Skeletal muscle tissue (tissue), 3 donors: ENCODE measurements at regions not wholly inside any gene's neighbourhood (a gene's known extent, or its start where the extent isn't known, plus 50 kb on each side); places are given as distances from the start of the nearest gene placed in this dataset.

Experiments used
- H3K27ac ChIP-seq: one replicate; pipeline ENCODE4 v1.7.0; 2013; ENCODE audit warnings: mild to moderate bottlenecking, low read depth, low read length, inconsistent platforms
- H3K27me3 ChIP-seq, 3 donors: one replicate each; pipeline ENCODE4 v1.7.0; 2013; ENCODE audit warnings: low read length in 3 of 3; ENCODE audit not compliant: control insufficient read depth in 3 of 3, insufficient read depth in 3 of 3
- H3K36me3 ChIP-seq, 3 donors: one replicate each; pipeline ENCODE4 v1.7.0; 2013; ENCODE audit warnings: low read length in 3 of 3; ENCODE audit not compliant: control insufficient read depth in 3 of 3, insufficient read depth in 3 of 3
- H3K4me1 ChIP-seq, 3 donors: one replicate each; pipeline ENCODE4 v1.7.0; 2013; ENCODE audit warnings: low read length in 3 of 3, mild to moderate bottlenecking in 3 of 3; ENCODE audit not compliant: control insufficient read depth in 3 of 3, insufficient read depth in 3 of 3
- H3K4me3 ChIP-seq, 3 donors: one replicate each; pipeline ENCODE4 v1.7.0; 2013; ENCODE audit warnings: low read length in 3 of 3
- H3K9ac ChIP-seq, 3 donors: one replicate each; pipeline ENCODE4 v1.7.0; 2013; ENCODE audit warnings: low read length in 3 of 3, mild to moderate bottlenecking in 3 of 3, moderate library complexity in 2 of 3, low read depth in 1 of 3
- H3K9me3 ChIP-seq, 3 donors: one replicate each; pipeline ENCODE4 v1.7.0; 2013; ENCODE audit warnings: low read length in 3 of 3; ENCODE audit not compliant: control insufficient read depth in 3 of 3
- donor health status: Osteomylitis.

DNA sequence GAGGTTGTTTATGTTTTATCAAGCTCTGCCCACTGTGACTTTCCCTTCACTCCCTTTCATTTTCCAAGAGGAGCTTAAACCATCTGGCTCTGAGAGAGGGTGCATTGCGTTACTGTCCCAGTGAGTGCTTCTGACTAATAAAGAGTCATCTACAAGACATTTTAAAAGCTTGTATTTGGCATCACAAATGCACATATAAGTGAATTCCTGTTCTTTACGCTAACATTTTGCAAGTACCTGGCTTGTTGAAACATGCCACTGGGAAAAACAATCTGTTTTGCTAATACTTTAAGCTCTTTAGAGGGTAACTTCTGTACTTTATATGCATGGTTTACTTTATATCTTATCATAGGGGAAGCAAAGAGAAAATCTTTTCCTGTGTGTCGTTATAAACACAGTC, 534.6 kb upstream of the POM121L12 start:
- Histone ChIP-seq H3K4me3 (no peak overlapping the region), H3K9me3 (no peaks in the 10 kb centered on the region), H3K27me3 (no peaks in the 10 kb centered on the region), H3K4me1 (no peaks in the 10 kb centered on the region), H3K27ac (no peak overlapping the region), H3K36me3 (no peaks in the 10 kb centered on the region), H3K9ac (no peak overlapping the region)

GRCh38 chr7:52498366-52498765, 537.1 kb upstream of the POM121L12 start:
- no peak overlapping the region for H3K4me3 ChIP-seq
- no peaks in the 10 kb centered on the region for H3K9me3 ChIP-seq
- no peaks in the 10 kb centered on the region for H3K36me3 ChIP-seq
- H3K27me3 ChIP-seq = no peaks in the 10 kb centered on the region
- H3K4me1 ChIP-seq = no peaks in the 10 kb centered on the region
- no peak overlapping the region for H3K9ac ChIP-seq
- H3K27ac ChIP-seq = no peak overlapping the region

- H3K9ac ChIP-seq = no peak overlapping the region
Observed at GRCh38 chr7:52486267-52486666, 549.2 kb upstream of the POM121L12 start.

GRCh38 chr7:52482076-52482475, 553.4 kb upstream of the POM121L12 start:
- Histone ChIP-seq H3K4me1 (no peaks in the 10 kb centered on the region), H3K4me3 (no peak overlapping the region), H3K9me3 (no peaks in the 10 kb centered on the region), H3K27me3 (no peaks in the 10 kb centered on the region), H3K36me3 (no peaks in the 10 kb centered on the region), H3K9ac (no peak overlapping the region), H3K27ac (no peak overlapping the region)

More at GRCh38 chr7:52486267-52486666, 549.2 kb upstream of the POM121L12 start:
- no peak overlapping the region for H3K27ac ChIP-seq
- no peaks in the 10 kb centered on the region for H3K36me3 ChIP-seq
- no peaks in the 10 kb centered on the region for H3K9me3 ChIP-seq
- H3K27me3 ChIP-seq = no peaks in the 10 kb centered on the region
- no peak overlapping the region for H3K4me3 ChIP-seq
- no peaks in the 10 kb centered on the region for H3K4me1 ChIP-seq

- H3K27me3 ChIP-seq = no peaks in the 10 kb centered on the region
- H3K9me3 ChIP-seq = no peaks in the 10 kb centered on the region
- no peak overlapping the region for H3K4me3 ChIP-seq
- H3K36me3 ChIP-seq = no peaks in the 10 kb centered on the region
- no peak overlapping the region for H3K9ac ChIP-seq
- no peaks in the 10 kb centered on the region for H3K4me1 ChIP-seq
- no peak overlapping the region for H3K27ac ChIP-seq
Observed at GRCh38 chr7:52481571-52481970, 553.9 kb upstream of the POM121L12 start.

DNA sequence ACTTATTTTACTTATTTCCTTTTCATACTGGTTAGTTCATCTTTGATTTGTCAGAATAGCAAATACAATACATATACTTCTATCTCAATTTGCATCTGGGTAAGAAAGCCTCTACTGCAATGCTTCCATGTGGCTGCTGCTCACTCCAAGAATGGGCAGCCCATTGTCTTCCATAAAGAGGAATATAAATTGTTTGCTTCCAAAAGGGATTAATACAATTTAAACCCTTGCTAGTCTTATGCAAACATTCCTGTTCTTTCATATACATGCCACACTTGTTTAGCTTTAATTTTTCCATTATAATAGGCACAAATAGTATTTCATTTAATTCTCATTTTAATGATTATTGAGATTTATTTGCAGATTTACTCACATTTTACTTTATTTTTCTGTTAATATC, 555.4 kb upstream of the POM121L12 start:
- H3K27me3 ChIP-seq = no peaks in the 10 kb centered on the region

DNA sequence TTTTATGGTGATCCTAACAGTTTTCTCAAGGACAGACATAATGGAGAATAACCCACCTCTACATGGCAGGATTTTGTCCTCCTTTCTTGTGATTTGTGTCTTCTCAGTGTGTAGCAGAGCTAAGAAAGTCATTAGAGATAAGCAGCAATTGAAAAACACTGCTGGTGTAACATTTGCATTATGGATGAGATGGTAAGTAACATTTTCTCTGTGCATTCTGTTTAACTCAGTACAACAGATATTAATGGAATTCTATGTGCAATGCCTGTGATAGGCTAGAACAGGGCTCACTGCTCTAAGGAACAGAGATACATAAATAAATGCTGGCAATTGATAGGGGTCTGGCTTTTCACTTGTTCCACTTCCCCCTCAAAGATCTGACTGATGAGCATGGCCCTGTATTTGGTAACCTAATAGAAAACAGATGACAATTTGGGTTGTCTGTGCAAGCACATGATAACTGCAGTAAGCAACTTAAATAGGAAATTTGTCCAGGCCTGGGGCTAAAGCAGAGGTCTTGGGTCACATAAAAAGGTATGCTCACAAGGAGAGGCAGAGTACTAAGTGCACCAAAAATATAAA, 560.3 kb upstream of the POM121L12 start:
- no peaks in the 10 kb centered on the region for H3K4me1 ChIP-seq
- no peaks in the 10 kb centered on the region for H3K9me3 ChIP-seq

More for the DNA sequence above, 555.4 kb upstream of the POM121L12 start:
- Histone ChIP-seq H3K4me3 (no peak overlapping the region), H3K27ac (no peak overlapping the region), H3K9me3 (no peaks in the 10 kb centered on the region), H3K4me1 (no peaks in the 10 kb centered on the region), H3K9ac (no peak overlapping the region), H3K36me3 (no peaks in the 10 kb centered on the region)

GRCh38 chr7:52473756-52474155, 561.7 kb upstream of the POM121L12 start:
- Histone ChIP-seq H3K4me1 (no peaks in the 10 kb centered on the region), H3K9me3 (no peaks in the 10 kb centered on the region), H3K4me3 (no peak overlapping the region), H3K36me3 (no peaks in the 10 kb centered on the region), H3K27me3 (no peaks in the 10 kb centered on the region), H3K9ac (no peak overlapping the region), H3K27ac (no peak overlapping the region)

More for the DNA sequence above, 560.3 kb upstream of the POM121L12 start:
- no peaks in the 10 kb centered on the region for H3K36me3 ChIP-seq
- no peak overlapping the region for H3K9ac ChIP-seq
- H3K27ac ChIP-seq = no peak overlapping the region
- no peak overlapping the region for H3K4me3 ChIP-seq
- H3K27me3 ChIP-seq = no peaks in the 10 kb centered on the region

DNA sequence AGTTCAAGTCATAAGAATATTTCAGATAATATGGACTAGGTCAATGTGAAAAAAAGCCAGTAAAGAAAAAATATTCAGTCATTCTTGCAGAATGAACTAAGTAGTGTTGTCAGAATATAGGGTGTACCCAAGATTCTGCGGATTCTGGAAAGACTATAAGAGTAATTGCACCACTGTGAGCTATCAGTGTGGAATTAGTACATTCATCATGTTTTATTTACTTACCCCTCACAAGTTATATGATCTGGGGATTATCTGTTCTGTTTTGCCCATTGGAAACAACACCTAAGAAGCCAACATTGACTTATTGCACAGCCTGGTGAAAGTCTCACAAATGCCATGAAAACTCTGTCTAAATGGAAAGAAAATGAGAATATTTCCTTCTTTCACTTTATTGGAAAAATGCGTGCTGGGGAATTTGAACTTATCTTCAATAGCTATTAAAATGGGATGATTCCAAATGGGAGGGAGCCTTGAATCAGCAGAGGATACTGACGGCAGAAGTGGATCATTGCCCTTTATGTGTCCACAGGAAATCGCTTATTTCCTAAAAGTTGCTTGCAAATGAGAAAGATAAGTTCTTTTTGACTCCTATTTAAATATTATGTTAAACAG, 563.3 kb upstream of the POM121L12 start:
- no peak overlapping the region for H3K9ac ChIP-seq
- H3K4me3 ChIP-seq = no peak overlapping the region
- H3K9me3 ChIP-seq = no peaks in the 10 kb centered on the region
- no peaks in the 10 kb centered on the region for H3K27me3 ChIP-seq
- no peaks in the 10 kb centered on the region for H3K4me1 ChIP-seq
- H3K27ac ChIP-seq = no peak overlapping the region
- no peaks in the 10 kb centered on the region for H3K36me3 ChIP-seq

DNA sequence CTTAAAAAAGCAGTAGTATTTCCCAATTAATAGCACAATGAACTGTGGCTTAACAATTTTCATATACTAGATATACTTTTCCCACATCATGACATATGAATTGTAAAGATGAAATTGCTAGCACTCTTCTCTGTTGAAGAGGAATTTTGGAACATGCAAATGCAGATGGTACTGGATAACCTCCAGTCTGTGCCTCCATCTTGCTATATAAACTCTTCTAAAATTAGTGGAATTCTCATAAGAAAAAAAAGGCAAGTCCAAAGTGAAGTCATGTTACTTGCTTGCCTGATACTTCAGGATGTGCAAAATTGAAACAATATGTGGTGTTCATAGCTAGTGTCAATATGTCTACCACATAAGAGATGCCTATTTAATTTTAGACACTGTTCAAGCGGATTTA, 570.2 kb upstream of the POM121L12 start:
- Histone ChIP-seq H3K27ac (no peak overlapping the region), H3K36me3 (no peaks in the 10 kb centered on the region), H3K27me3 (no peaks in the 10 kb centered on the region), H3K9me3 (no peaks in the 10 kb centered on the region), H3K4me1 (no peaks in the 10 kb centered on the region), H3K9ac (no peak overlapping the region), H3K4me3 (no peak overlapping the region)
